Stimulated activated CD8-positive, alpha-beta memory T cell treated with anti-CD3 and anti-CD28 coated beads, Interleukin-15, amount 100 ng/mL, for 48 hours (primary cell): ENCODE measurements at regions not wholly inside any gene's neighbourhood (a gene's known extent, or its start where the extent isn't known, plus 50 kb on each side); places are given as distances from the start of the nearest gene placed in this dataset.
"Not testable (repeated sequence)": the region's sequence is repeated elsewhere in the genome, so short reads cannot be mapped to it uniquely, and the experiment has no call there.

Experiments
- DNase-seq, 2 donors: peaks; one replicate each; pipeline ENCODE4 v3.0.0-alpha.2; 2020; ENCODE audit warnings: low read depth in 2 of 2

DNA sequence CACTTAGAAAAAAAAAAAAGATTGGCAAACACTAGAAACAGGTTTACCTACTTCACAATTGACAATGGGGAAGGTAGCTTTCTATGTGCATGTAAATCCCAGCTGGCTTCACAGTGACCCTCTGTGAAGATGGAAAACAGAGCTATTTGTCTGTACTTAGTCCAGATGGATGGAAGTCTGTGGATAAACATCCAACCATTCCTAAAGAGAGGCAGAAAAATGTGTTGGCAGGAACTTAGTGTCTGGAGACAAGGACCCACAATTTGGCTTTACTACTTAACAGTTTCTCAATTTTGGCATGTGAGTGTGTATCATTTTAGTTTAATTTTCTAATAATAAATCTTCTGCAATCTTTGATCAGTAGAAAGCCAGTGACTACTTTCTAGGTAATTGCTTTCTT, 154.4 kb downstream of the RAD51AP2 start:
- no peak for DNase-seq

DNA sequence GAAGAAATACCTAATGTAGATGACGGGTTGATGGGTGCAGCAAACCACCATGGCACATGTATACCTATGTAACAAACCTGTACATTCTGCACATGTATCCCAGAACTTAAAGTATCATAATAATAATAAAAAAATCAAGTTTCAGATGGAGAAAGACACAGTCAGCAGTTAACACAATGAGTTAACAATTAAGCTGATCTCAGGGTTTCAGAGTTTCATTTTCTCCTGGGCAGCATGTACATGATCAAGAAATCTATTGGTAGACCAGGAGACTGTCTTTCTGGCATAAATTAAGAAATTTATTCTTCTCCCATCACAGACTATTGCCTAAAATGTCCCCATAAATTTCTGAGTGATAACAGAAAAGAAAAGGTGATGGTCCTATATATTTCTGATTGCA, 155.3 kb downstream of the RAD51AP2 start:
- no peak for DNase-seq

- DNase-seq, result no peak
Observed at GRCh38 chr2:17355608-17356329, 162.5 kb downstream of the RAD51AP2 start.

- DNase-seq, result no peak
Observed at GRCh38 chr2:17353263-17353662, 165.0 kb downstream of the RAD51AP2 start.

DNA sequence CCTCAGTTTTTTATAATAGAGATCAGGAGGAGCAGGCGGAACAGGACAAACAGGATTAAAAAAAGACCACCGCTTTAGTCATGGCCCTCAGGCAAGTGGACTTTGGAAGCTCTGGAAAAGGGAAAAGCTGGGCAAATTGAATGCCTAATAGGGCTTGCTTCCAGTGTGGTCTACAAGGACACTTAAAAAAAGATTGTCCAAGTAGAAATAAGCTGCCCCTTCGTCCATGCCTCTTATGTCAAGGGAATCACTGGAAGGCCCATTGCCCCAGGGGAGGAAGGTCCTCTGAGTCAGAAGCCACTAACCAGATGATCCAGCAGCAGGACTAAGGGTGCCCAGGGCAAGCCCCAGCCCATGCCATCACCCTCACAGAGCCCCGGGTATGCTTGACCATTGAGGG, 175.5 kb downstream of the RAD51AP2 start:
- DNase-seq, result not testable (repeated sequence)

DNA sequence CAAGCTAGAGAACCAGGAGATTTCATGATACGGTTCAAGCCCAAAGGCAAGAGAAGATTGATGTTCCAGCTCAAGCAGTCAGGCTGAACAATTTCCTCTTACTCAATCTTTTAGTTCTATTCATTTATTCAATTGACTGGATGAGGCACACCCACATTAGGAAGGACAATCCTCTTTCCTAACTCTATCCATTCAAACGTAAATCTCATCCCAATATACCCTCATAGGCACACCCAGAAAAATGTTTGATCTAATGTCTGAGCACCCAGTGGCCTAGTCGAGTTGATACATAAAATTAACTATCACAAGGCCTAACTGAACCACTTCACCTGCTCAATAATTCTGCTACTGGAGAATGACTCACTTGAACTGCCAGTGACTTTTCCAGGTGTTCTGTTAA, 180.7 kb downstream of the RAD51AP2 start:
- DNase-seq, result no peak

DNA sequence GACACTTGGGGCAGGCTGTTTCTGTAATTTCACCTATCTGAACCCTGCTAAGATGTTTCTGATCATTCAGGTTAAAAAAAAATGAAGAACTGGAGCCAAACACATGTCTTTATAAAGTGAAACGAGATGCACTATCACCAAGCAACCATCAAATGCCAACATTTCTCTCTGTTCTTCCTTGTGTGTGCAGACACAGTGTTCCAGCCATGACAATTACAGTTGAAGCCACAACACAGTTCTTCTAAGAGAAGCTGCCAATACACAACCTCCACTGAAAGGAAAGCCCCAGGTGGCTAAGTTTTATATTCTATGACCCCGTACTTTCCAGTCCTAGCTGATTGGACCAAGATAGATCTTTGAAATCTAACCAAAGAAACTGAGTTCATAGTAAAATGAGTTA, 181.8 kb downstream of the RAD51AP2 start:
- no peak for DNase-seq

DNA sequence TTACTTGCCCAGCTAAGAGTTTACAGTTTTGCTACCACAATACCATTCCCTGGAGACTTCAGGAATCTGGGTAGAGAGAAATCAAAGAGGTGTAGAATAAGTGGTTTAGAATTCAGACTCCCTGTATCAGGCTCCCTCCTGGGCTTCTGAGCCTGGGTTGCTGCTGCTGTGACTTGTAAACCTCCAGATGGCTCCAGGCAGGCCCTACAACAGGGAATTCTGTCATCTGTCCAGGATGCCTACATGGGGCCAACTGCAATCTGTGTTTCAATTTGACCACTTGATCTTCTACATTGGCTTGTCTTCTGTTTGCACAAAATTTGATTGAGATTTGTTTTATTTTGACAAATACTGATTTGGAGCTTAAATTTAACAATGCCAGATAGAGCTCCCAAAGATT, 183.9 kb downstream of the RAD51AP2 start:
- DNase-seq, result no peak

DNA sequence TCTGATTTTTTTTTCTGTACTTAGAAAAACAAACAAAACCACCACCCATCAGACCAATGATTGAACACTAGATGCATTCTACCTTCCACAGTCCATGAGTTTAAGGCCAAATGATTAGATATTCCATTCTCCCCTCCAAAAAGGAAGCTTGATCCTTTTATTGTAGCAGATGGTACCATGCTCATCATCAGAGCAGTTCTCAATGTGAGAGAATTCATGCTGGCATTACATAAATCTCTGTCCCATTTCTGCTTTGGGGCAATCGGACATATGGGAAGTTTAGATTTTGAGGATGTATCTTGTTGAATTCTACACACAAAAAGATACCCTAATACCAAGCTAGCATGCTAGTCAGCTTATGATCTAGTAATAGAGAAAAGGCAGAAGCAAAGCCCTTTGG, 186.6 kb downstream of the RAD51AP2 start:
- no peak for DNase-seq

DNA sequence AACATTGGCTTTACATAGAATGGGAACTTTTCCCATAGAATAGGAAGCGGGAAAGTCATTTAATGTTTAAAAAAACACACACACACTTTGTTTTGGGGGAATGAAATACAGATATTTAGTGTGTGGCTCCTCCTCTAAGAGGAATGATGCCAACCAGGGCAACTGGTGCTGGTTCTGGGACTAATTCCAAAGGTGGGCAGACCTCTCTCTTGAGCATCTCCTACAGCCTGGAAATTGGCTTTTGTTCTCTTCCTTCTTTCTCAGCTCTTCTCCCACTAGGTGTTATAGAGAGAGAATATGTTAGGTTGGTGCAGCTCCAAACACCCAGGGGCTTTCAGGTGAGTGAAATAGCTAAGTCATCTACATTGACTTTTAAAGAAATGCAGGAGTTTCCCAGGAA, 190.1 kb downstream of the RAD51AP2 start:
- no peak for DNase-seq

- no peak for DNase-seq
Observed at GRCh38 chr2:17327649-17328048, 190.6 kb downstream of the RAD51AP2 start.

DNA sequence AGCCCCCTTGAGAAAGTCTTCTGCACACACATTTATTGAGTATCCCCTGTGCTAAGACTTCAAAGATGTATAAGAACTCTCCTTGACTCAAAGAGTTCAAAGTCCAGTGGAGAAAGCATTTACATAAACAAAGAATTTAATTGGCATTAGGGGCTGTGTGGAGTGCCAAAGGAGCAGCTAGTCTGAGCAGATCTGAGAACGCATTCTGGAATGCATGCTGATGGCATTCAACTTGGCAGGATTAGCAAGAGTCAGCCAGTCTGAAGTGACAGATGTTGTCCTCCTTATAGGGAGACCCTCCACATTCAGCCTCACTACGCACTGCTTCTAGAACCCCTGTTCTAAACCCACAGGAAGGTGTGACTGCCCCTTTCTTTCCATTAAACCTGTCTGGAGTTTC, 191.5 kb downstream of the RAD51AP2 start:
- no peak for DNase-seq

DNA sequence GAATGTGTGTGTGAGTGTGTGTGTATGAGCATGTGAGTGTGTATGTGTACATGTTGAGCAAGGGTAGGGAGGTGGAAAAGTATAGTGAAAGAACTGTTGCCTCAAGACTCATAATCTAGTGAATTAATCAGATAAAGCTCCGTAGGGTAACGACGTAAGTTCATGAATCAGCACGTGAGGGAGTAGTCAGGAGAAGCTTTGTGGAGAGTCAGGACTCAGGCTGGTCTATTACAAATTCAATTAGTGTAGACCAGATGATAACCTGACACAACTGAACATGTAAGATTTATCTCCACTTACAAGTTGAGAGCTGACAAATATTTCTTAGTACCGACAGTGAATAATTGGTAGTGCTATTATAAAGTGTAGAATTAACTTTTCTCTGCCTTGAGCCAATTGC, 194.5 kb downstream of the RAD51AP2 start:
- DNase-seq, result no peak

- DNase-seq, result no peak
Observed at GRCh38 chr2:17322461-17322860, 195.8 kb downstream of the RAD51AP2 start.

- DNase-seq, result no peak
Observed at GRCh38 chr2:17319090-17319489, 199.2 kb downstream of the RAD51AP2 start.

DNA sequence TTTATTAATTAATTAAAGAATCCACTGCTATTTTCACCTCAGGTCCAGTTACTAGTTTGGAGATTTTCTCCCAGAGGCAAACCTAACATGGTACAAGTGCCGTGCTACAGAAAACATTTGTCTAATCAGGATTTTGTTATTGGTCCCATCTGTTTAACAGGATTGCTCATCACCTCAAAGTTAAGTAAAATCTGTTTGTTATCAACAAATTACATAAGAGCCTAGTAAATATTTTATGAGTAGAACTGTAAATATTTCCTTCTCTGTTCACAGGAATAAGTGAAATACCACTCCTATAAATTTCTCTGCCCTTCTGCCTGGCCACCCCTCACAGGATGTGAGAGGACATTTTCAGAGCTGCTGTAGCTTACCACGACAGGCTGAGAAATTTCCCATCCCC, 200.2 kb downstream of the RAD51AP2 start:
- DNase-seq, result no peak

DNA sequence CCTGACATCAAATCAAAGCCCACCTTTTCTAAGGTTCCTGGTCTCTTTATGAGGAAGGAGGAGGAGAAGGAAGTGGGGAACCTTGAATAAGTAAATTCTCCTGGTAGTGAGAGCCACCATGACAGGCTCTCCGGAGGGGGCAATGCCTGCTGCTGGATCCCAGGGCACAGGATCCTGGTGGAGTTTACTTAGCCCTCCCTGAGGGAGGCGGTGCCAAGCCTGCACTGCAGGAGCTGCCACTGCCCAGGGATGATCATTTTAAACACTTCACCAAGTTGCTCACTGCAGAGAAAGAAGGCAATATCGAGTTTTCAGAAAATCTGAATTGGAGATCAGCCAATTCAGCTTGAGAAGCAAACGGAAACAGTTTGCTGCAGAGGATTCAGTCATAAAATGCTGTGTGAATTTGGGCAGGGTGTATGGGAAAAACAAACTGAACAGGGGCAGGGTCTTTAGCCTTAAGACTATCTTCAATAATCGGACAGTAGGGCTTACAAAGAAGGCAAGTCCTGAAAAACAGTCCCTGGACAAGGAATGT, 200.7 kb downstream of the RAD51AP2 start:
- no peak for DNase-seq

DNA sequence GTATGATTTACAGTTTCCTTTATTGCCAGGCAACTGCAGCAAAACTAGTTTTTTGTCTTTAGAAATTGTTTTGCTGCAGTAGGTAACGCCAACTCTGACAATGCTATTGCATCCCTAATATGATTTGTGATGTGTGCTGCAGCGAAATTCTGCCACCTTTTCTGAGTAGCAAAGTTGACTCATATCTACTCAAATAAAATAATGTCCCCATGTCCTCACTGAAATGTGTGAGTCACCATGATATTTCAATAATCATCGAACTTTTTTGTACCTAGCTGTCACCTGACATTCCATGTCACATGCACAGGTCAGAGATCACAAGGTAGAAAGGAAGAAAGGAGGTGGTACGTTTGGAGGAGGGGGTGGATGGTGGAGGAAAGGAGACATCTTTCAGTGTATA, 205.0 kb downstream of the RAD51AP2 start:
- DNase-seq, result no peak

DNA sequence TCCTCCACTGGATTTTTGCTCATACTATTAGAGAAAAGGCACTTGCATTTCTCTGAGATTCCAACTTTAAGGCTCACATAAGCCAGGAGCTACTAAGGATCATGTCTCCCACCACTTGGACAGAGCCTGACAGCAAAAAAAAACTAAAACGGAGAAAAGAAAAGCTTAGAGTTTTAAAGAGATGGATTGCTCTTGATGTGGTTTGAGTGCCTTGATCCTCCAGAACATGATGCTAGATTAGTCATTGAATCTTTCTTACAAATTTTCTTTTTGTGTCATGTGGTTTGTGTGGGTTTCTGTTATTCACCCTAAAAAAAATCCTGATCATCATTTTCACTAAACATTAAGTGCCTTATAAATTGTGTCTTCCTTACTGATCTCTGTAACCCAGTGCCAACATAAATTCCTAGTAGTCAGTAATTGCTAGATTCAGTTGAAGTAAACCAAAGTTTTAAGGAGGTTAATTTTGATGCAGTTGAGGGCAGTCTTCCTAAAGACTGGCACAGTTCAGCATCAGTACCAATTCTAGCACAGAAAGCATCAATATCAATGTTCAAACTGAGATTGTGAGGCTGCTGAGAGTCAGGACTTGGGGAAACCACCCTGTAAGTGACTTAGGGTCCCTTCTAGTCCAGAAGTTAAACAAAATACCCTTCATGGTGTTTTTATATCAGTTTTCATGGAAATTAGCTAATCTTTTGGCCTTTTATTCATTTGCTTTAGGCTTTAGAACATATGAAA, 206.3 kb downstream of the RAD51AP2 start:
- no peak for DNase-seq

DNA sequence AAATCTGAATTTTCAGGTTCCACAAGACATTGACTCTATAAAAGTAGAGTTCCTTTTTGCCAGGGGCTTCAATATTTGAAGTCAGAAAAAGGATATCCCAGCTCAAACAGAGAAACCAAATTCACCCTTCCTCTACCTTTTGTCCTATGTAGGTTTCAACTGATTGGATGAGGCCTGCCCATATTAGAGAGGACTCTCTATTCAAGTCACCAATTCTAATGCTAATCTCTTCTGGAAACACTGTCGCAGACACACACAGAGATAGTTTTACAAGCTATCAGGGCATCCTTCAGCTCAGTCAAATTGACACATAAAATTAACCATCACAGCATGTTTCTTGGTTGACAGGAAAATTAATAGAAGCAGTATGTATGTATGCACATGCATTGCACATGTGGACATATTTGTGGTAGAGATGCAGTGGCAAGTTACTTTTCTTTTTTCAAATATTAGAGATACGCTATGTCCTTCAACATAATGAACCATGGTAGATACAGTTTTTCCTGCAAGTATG, 207.1 kb downstream of the RAD51AP2 start:
- no peak for DNase-seq

- DNase-seq, result no peak
Observed at GRCh38 chr2:17309741-17310339, 208.4 kb downstream of the RAD51AP2 start.

- no peak for DNase-seq
Observed at GRCh38 chr2:17309181-17309580, 209.1 kb downstream of the RAD51AP2 start.

DNA sequence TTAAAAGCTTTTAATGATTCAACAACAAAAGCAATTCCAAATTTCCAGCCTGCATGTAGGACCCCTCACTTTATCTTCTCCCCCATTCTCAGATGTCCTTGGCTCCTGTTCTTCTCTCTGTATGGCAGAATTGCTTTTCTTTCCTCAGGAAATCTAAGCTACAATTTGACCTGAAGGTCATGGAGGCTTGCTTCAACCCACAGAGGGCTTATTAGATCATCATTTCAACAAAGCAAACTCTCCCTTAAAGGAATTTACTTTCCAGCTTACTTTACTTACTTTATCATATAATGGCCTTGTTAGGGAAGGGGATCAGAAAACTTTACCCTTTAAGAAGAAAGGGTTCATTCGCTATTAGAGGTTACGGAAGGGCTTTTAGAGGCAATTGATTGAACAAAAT, 211.5 kb downstream of the RAD51AP2 start:
- no peak for DNase-seq
